ENCODE measurements at regions not wholly inside any gene's neighbourhood (a gene's known extent, or its start where the extent isn't known, plus 50 kb on each side); places are given as distances from the start of the nearest gene placed in this dataset.

GRCh38 chr11:109480251-109480650, 58.3 kb downstream of the C11orf87 start:
- WGBS, 2 donors (ENCODE audit: low coverage in 1 of 2) = 72% methylated on average over 6 of the region's 6 CpGs; no CpG with 5 or more reads in 1 of the 2 donors
- Histone ChIP-seq H3K9me3 (no peaks in the 10 kb centered on the region), H3K27ac (no peak overlapping the region), H3K4me3 (no peak overlapping the region), H3K27me3 (no peaks in the 10 kb centered on the region), H3K4me1 (no peaks in the 10 kb centered on the region), H3K36me3 (no peaks in the 10 kb centered on the region)
- intact Hi-C loops (cut with DNase I; ENCODE audit: low total_unique reads) = no loop called here
- DNase-seq = no peak
- TF ChIP-seq CTCF (IDR thresholded peaks at IDR 0.05) (no peak), POLR2AphosphoS5 (IDR thresholded peaks at IDR 0.05) (no peak), POLR2A (IDR thresholded peaks at IDR 0.05) (no peak), EP300 (IDR thresholded peaks at IDR 0.05; ENCODE audit: low read depth) (no peak)
- in situ Hi-C loops (cut with MboI; ENCODE audit: low pct_ligation_motif_present in 1 of 4, low pct_unique_long_range_greater_than_20kb in 1 of 4, low sequenced_read_pairs in 3 of 4) = no loop called here

GRCh38 chr11:109486129-109486528, 64.1 kb downstream of the C11orf87 start:
- WGBS, 2 donors (ENCODE audit: low coverage in 1 of 2) = 33% methylated on average over 1 of the region's 1 CpG; no CpG with 5 or more reads in 1 of the 2 donors
- Histone ChIP-seq H3K27ac (no peak overlapping the region), H3K9me3 (no peaks in the 10 kb centered on the region), H3K4me1 (no peaks in the 10 kb centered on the region), H3K4me3 (no peak overlapping the region), H3K27me3 (no peaks in the 10 kb centered on the region), H3K36me3 (no peaks in the 10 kb centered on the region)
- TF ChIP-seq POLR2AphosphoS5 (IDR thresholded peaks at IDR 0.05) = no peak
- no peak for TF ChIP-seq POLR2A (IDR thresholded peaks at IDR 0.05)
- no peak for TF ChIP-seq EP300 (IDR thresholded peaks at IDR 0.05; ENCODE audit: low read depth)
- no peak for TF ChIP-seq CTCF (IDR thresholded peaks at IDR 0.05)
- no peak for DNase-seq
- in situ Hi-C loops (cut with MboI; ENCODE audit: low pct_ligation_motif_present in 1 of 4, low pct_unique_long_range_greater_than_20kb in 1 of 4, low sequenced_read_pairs in 3 of 4) (no loop called here), intact Hi-C loops (cut with DNase I; ENCODE audit: low total_unique reads) (no loop called here)

GRCh38 chr11:109490953-109491635, 69.1 kb downstream of the C11orf87 start:
- DNase-seq = no peak
- Histone ChIP-seq H3K4me1 (no peaks in the 10 kb centered on the region), H3K4me3 (no peak overlapping the region), H3K9me3 (no peaks in the 10 kb centered on the region), H3K27ac (no peak overlapping the region), H3K36me3 (no peaks in the 10 kb centered on the region), H3K27me3 (no peaks in the 10 kb centered on the region)
- in situ Hi-C loops (cut with MboI; ENCODE audit: low pct_ligation_motif_present in 1 of 4, low pct_unique_long_range_greater_than_20kb in 1 of 4, low sequenced_read_pairs in 3 of 4) (no loop called here), intact Hi-C loops (cut with DNase I; ENCODE audit: low total_unique reads) (no loop called here)
- TF ChIP-seq EP300 (IDR thresholded peaks at IDR 0.05; ENCODE audit: low read depth) = no peak
- no peak for TF ChIP-seq POLR2AphosphoS5 (IDR thresholded peaks at IDR 0.05)
- TF ChIP-seq POLR2A (IDR thresholded peaks at IDR 0.05) = no peak
- TF ChIP-seq CTCF (IDR thresholded peaks at IDR 0.05) = no peak
- WGBS, 2 donors (ENCODE audit: low coverage in 1 of 2) = 64 to 65% methylated on average over 4 of the region's 4 CpGs

GRCh38 chr11:109506115-109506514, 84.1 kb downstream of the C11orf87 start:
- in situ Hi-C loops (cut with MboI; ENCODE audit: low pct_ligation_motif_present in 1 of 4, low pct_unique_long_range_greater_than_20kb in 1 of 4, low sequenced_read_pairs in 3 of 4) (no loop called here), intact Hi-C loops (cut with DNase I; ENCODE audit: low total_unique reads) (no loop called here)
- 82 to 85% methylated on average over 2 to 3 of the region's 3 CpGs for WGBS, 2 donors (ENCODE audit: low coverage in 1 of 2)
- H3K36me3 ChIP-seq = no peaks in the 10 kb centered on the region
- DNase-seq = no peak
- H3K4me3 ChIP-seq = no peak overlapping the region
- H3K9me3 ChIP-seq = no peaks in the 10 kb centered on the region
- H3K27me3 ChIP-seq = no peaks in the 10 kb centered on the region
- no peak overlapping the region for H3K27ac ChIP-seq
- no peaks in the 10 kb centered on the region for H3K4me1 ChIP-seq
- TF ChIP-seq CTCF (IDR thresholded peaks at IDR 0.05) (no peak), POLR2AphosphoS5 (IDR thresholded peaks at IDR 0.05) (no peak), POLR2A (IDR thresholded peaks at IDR 0.05) (no peak), EP300 (IDR thresholded peaks at IDR 0.05; ENCODE audit: low read depth) (no peak)
